Right lobe of liver (tissue), 4 donors: ENCODE measurements at regions not wholly inside any gene's neighbourhood (a gene's known extent, or its start where the extent isn't known, plus 50 kb on each side); places are given as distances from the start of the nearest gene placed in this dataset.

Experiments used
- CTCF ChIP-seq, 4 donors: fragments of 200-600 bp in 3 of 4; fragments of 450-650 bp in 1 of 4; IDR thresholded peaks; one replicate each; pipeline versions ENCODE4 v1.5.1 to v1.8.0; 2016 to 2022; ENCODE audit warnings: antibody characterized with exemption in 4 of 4, mild to moderate bottlenecking in 2 of 4
- POLR2A ChIP-seq: fragments of 450-650 bp; IDR thresholded peaks from one replicate; pipeline ENCODE4 v1.6.1; 2017; ENCODE audit warnings: antibody characterized with exemption, mild to moderate bottlenecking
- donor health status: DM: no; HTN: no; CAD: no.
- donor health status: DM: no; HTN: no; CAD: no.
- donor health status: DM: no; HTN: yes; CAD: no.

- TF ChIP-seq POLR2A (no peak), CTCF (IDR thresholded peaks at IDR 0.05) (no peak)
Observed at GRCh38 chr6:149228311-149228955, 89.1 kb upstream of the TAB2 start.
